ENCODE measurements at regions not wholly inside any gene's neighbourhood (a gene's known extent, or its start where the extent isn't known, plus 50 kb on each side); places are given as distances from the start of the nearest gene placed in this dataset.

- Histone ChIP-seq H3K27me3 (ENCODE audit: control insufficient read depth in 4 of 4, insufficient read depth in 4 of 4, low read length in 3 of 4) (no peaks in the 10 kb centered on the region), H3K9me3 (ENCODE audit: control insufficient read depth in 4 of 4, low read length in 3 of 4) (no peaks in the 10 kb centered on the region), H3K9ac (ENCODE audit: low read depth in 1 of 2, low read length in 2 of 2) (no peak overlapping the region), H3K4me3 (ENCODE audit: low read depth in 1 of 3, low read length in 3 of 3) (no peak overlapping the region), H3K27ac (ENCODE audit: low read depth in 1 of 2, low read length in 2 of 2) (no peak overlapping the region), H3K36me3 (ENCODE audit: control insufficient read depth in 4 of 4, insufficient read depth in 3 of 4, low read depth in 1 of 4, low read length in 3 of 4) (no peaks in the 10 kb centered on the region), H3K4me1 (ENCODE audit: control insufficient read depth in 4 of 4, insufficient read depth in 4 of 4, low read length in 3 of 4) (no peaks in the 10 kb centered on the region)
- TF ChIP-seq SP1 (IDR thresholded peaks at IDR 0.05) (no peak), ATF3 (IDR thresholded peaks at IDR 0.05) (no peak), FOXA2 (IDR thresholded peaks at IDR 0.05) (no peak), JUND (IDR thresholded peaks at IDR 0.05) (no peak), ZBTB33 (IDR thresholded peaks at IDR 0.05) (no peak), RAD21 (IDR thresholded peaks at IDR 0.05) (no peak), RXRA (IDR thresholded peaks at IDR 0.05) (no peak), HNF4G (IDR thresholded peaks at IDR 0.05) (no peak), HNF4A (conservative IDR thresholded peaks at IDR 0.05) (no peak), TAF1 (conservative IDR thresholded peaks at IDR 0.05) (no peak), NR2F2 (IDR thresholded peaks at IDR 0.05) (no peak), EGR1 (IDR thresholded peaks at IDR 0.05; ENCODE audit: low read depth in 2 of 2) (no peak)
- DNase-seq (ENCODE audit: low spot score), result no peak
- 80% methylated on average over 5 of the region's 5 CpGs for whole genome bisulfite sequencing
These were observed 408.9 kb downstream of the PYDC2 start for GRCh38 chr3:191869738-191870415.

- no peak overlapping the region for H3K9ac ChIP-seq (ENCODE audit: low read depth in 1 of 2, low read length in 2 of 2)
- H3K4me3 ChIP-seq (ENCODE audit: low read depth in 1 of 3, low read length in 3 of 3), result no peak overlapping the region
- TF ChIP-seq ATF3 (IDR thresholded peaks at IDR 0.05) (no peak), TAF1 (conservative IDR thresholded peaks at IDR 0.05) (no peak), GABPA (IDR thresholded peaks at IDR 0.05 in 1 of 2, conservative IDR thresholded peaks at IDR 0.05 in 1 of 2) (no peak), YY1 (IDR thresholded peaks at IDR 0.05) (no peak), JUND (IDR thresholded peaks at IDR 0.05) (no peak), CTCF (IDR thresholded peaks at IDR 0.05; ENCODE audit: low read depth, low read length, missing input control) (no peak), HNF4G (IDR thresholded peaks at IDR 0.05) (no peak), EGR1 (IDR thresholded peaks at IDR 0.05; ENCODE audit: low read depth in 2 of 2) (no peak), REST (IDR thresholded peaks at IDR 0.05) (no peak), RAD21 (IDR thresholded peaks at IDR 0.05) (no peak), FOXA2 (IDR thresholded peaks at IDR 0.05) (no peak), FOXA1 (IDR thresholded peaks at IDR 0.05) (no peak)
- WGBS, result 92% methylated on average over 2 of the region's 2 CpGs
- no peaks in the 10 kb centered on the region for H3K9me3 ChIP-seq (ENCODE audit: control insufficient read depth in 4 of 4, low read length in 3 of 4)
- no peak overlapping the region for H3K27ac ChIP-seq (ENCODE audit: low read depth in 1 of 2, low read length in 2 of 2)
- no peaks in the 10 kb centered on the region for H3K36me3 ChIP-seq (ENCODE audit: control insufficient read depth in 4 of 4, insufficient read depth in 3 of 4, low read depth in 1 of 4, low read length in 3 of 4)
- H3K4me1 ChIP-seq (ENCODE audit: control insufficient read depth in 4 of 4, insufficient read depth in 4 of 4, low read length in 3 of 4), result no peaks in the 10 kb centered on the region
- DNase-seq (ENCODE audit: low spot score), result no peak
- H3K27me3 ChIP-seq (ENCODE audit: control insufficient read depth in 4 of 4, insufficient read depth in 4 of 4, low read length in 3 of 4), result no peaks in the 10 kb centered on the region
These were observed 412.8 kb downstream of the PYDC2 start for GRCh38 chr3:191873736-191874135.

Data from liver (tissue), 8 donors.